ENCODE measurements at regions not wholly inside any gene's neighbourhood (a gene's known extent, or its start where the extent isn't known, plus 50 kb on each side); places are given as distances from the start of the nearest gene placed in this dataset.

- WGBS (ENCODE audit: insufficient coverage, low coverage, missing lambda C conversion rate): 0% methylated on average over 4 of the region's 6 CpGs
- Histone ChIP-seq H3K36me3 (ENCODE audit: control insufficient read depth, insufficient read depth, low read length) (no peaks in the 10 kb centered on the region), H4K20me1 (replicated peaks; ENCODE audit: control insufficient read depth, insufficient read depth, low read length) (no peaks in the 10 kb centered on the region), H3K4me1 (replicated peaks in 1 of 2; ENCODE audit: control insufficient read depth in 2 of 2, insufficient read depth in 2 of 2, low read length in 2 of 2) (no peaks in the 10 kb centered on the region), H2AFZ (ENCODE audit: low read depth, low read length) (no peak overlapping the region), H3K9me3 (replicated peaks; ENCODE audit: control insufficient read depth, insufficient read depth, low read depth, low read length) (no peaks in the 10 kb centered on the region), H3K79me2 (ENCODE audit: control insufficient read depth, insufficient read depth, low read length) (no peaks in the 10 kb centered on the region), H3K4me2 (ENCODE audit: insufficient read depth, low read length) (no peak overlapping the region), H3K27ac (ENCODE audit: extremely low read depth, low read depth, low read length) (no peak overlapping the region), H3K4me3 (no peak overlapping the region), H3K9ac (ENCODE audit: insufficient read depth in 1 of 2, low read depth in 2 of 2, low read length in 2 of 2) (no peak overlapping the region), H3K27me3 (ENCODE audit: control insufficient read depth in 2 of 2, insufficient read depth in 2 of 2, low read length in 2 of 2) (no peaks in the 10 kb centered on the region), H3K9me1 (ENCODE audit: control insufficient read depth, insufficient read depth, low read length) (no peaks in the 10 kb centered on the region)
- ChIA-PET CTCF (ENCODE audit: low intra/inter-chr PET ratio) (no interaction called here), POLR2A (no interaction called here)
- in situ Hi-C loops (cut with MboI) (no loop called here), intact Hi-C loops (cut with micrococcal nuclease) (no loop called here)
- no peak for TF ChIP-seq NFE2L1 (tag; IDR thresholded peaks at IDR 0.05; ENCODE audit: borderline replicate concordance, low read depth)
- TF ChIP-seq MCM7 (IDR thresholded peaks at IDR 0.05): no peak
- no peak for TF ChIP-seq EGR1 (conservative IDR thresholded peaks at IDR 0.05)
- TF ChIP-seq ZBTB33 (CRISPR knock-in tag; IDR thresholded peaks at IDR 0.05): no peak
- TF ChIP-seq FOXJ3 (CRISPR knock-in tag; IDR thresholded peaks at IDR 0.05): no peak
- TF ChIP-seq SMARCE1 (IDR thresholded peaks at IDR 0.05): no peak
- no peak for TF ChIP-seq MNT (conservative IDR thresholded peaks at IDR 0.05)
- TF ChIP-seq CHCHD3 (CRISPR knock-in tag; IDR thresholded peaks at IDR 0.05): no peak
- TF ChIP-seq RBM22 (IDR thresholded peaks at IDR 0.05; ENCODE audit: low read depth, low read length, poor library complexity, severe bottlenecking): no peak
- TF ChIP-seq GATAD2B (IDR thresholded peaks at IDR 0.05; ENCODE audit: borderline replicate concordance): no peak
- TF ChIP-seq NELFE (IDR thresholded peaks at IDR 0.05; ENCODE audit: insufficient read depth, insufficient read length): no peak
- no peak for TF ChIP-seq CBX2 (IDR thresholded peaks at IDR 0.05; ENCODE audit: insufficient read depth, low read length, poor library complexity, severe bottlenecking)
- no peak for TF ChIP-seq ZNF561 (CRISPR knock-in tag; conservative IDR thresholded peaks at IDR 0.05)
- no TSS peak for BruUV-seq (replicated peaks)
- DNase-seq (ENCODE audit: extremely low read depth in 1 of 4, low spot score in 3 of 4): no peak
- ATAC-seq: no peak
- FAIRE-seq: no peak
Observed at GRCh38 chr9:13716601-13717321, 437.3 kb upstream of the MPDZ start.

Measured in K562 (cell line).